Esophagus muscularis mucosa (tissue), 4 donors: ENCODE measurements at regions not wholly inside any gene's neighbourhood (a gene's known extent, or its start where the extent isn't known, plus 50 kb on each side); places are given as distances from the start of the nearest gene placed in this dataset.

Experiments
- DNase-seq: peaks from one replicate; pipeline ENCODE4 v3.0.0-alpha.2; 2017; ENCODE audit errors: extremely low spot score
- H3K27ac ChIP-seq, 4 donors: fragments of 200-600 bp; sonication (generic); replicated peaks in 1 of 4; 1 replicate in 3 of 4; 2 replicates in 1 of 4; pipeline ENCODE4 v1.5.1; 2016 to 2019; ENCODE audit warnings: mild to moderate bottlenecking in 1 of 4
- H3K27me3 ChIP-seq, 4 donors: fragments of 200-600 bp; sonication (generic); one replicate each; pipeline versions ENCODE4 v1.5.1 to v1.6.0; 2016 to 2019
- H3K36me3 ChIP-seq, 4 donors: fragments of 200-600 bp; sonication (generic); one replicate each; pipeline ENCODE4 v1.5.1; 2016 to 2019
- H3K4me1 ChIP-seq, 4 donors: fragments of 200-600 bp; sonication (generic); one replicate each; pipeline ENCODE4 v1.5.1; 2016 to 2019
- H3K4me3 ChIP-seq, 4 donors: fragments of 200-600 bp; sonication (generic); 1 replicate in 2 of 4; 2 replicates in 2 of 4; pipeline ENCODE4 v1.5.1; 2016 to 2019; ENCODE audit warnings: mild to moderate bottlenecking in 4 of 4, moderate library complexity in 1 of 4
- H3K9me3 ChIP-seq, 4 donors: fragments of 200-600 bp; sonication (generic); 1 replicate in 3 of 4; 2 replicates in 1 of 4; pipeline ENCODE4 v1.5.1; 2016 to 2019
- CTCF ChIP-seq, 3 experiments: fragments of 200-600 bp in 2 of 3; fragments of 450-650 bp in 1 of 3; sonication (generic) in 2 of 3; IDR thresholded peaks; one replicate each; pipeline ENCODE4 v1.5.1; 2017 to 2019; ENCODE audit warnings: antibody characterized with exemption in 3 of 3, mild to moderate bottlenecking in 2 of 3, moderate library complexity in 1 of 3
- EP300 ChIP-seq: sonication (generic); formaldehyde crosslinking; IDR thresholded peaks from one replicate; pipeline ENCODE4 v1.6.1; 2017; ENCODE audit warnings: antibody characterized with exemption
- POLR2A ChIP-seq: fragments of 450-650 bp; IDR thresholded peaks from one replicate; pipeline ENCODE4 v1.6.1; 2017; ENCODE audit warnings: antibody characterized with exemption, moderate library complexity, mild to moderate bottlenecking, low read depth
- POLR2AphosphoS5 ChIP-seq, 2 donors: sonication (generic); formaldehyde crosslinking; IDR thresholded peaks; one replicate each; pipeline ENCODE4 v1.6.1; 2017; ENCODE audit warnings: antibody characterized with exemption in 2 of 2
- WGBS: methylation state at CpG from one replicate; pipeline ENCODE4 v1.1.5; 2018; 5-methylcytosine and 5-hydroxymethylcytosine counted together
- intact Hi-C: fragments of 100-400 bp; cut with DNase I; formaldehyde crosslinking; loops from one replicate; pipeline ENCODE4 v1.15.1; 2023

GRCh38 chr2:120979921-120980320 lies 244.3 kb downstream of the GLI2 start:
- Histone ChIP-seq H3K27me3 (no peaks in the 10 kb centered on the region), H3K4me3 (no peak overlapping the region), H3K4me1 (peaks cover 0 to 4% (median 0%) of the 10 kb centered on the region in 4 donors), H3K36me3 (peaks cover 0 to 85% (median 46%) of the 10 kb centered on the region in 4 donors), H3K9me3 (no peaks in the 10 kb centered on the region), H3K27ac (no peak overlapping the region)
- WGBS: 98% methylated on average over 8 of the region's 8 CpGs
- no peak for DNase-seq
- TF ChIP-seq EP300 (no peak), CTCF (IDR thresholded peaks at IDR 0.05) (no peak), POLR2A (no peak), POLR2AphosphoS5 (IDR thresholded peaks at IDR 0.05) (no peak)
- intact Hi-C loops: no loop called here

- Histone ChIP-seq H3K27me3 (no peaks in the 10 kb centered on the region), H3K4me1 (peaks cover 0 to 4% (median 0%) of the 10 kb centered on the region in 4 donors), H3K27ac (no peak overlapping the region), H3K9me3 (no peaks in the 10 kb centered on the region), H3K4me3 (no peak overlapping the region), H3K36me3 (peaks cover 0 to 85% (median 40%) of the 10 kb centered on the region in 4 donors)
- TF ChIP-seq CTCF (IDR thresholded peaks at IDR 0.05) (no peak), EP300 (no peak), POLR2AphosphoS5 (IDR thresholded peaks at IDR 0.05) (no peak), POLR2A (no peak)
- no peak for DNase-seq
- 74% methylated on average over 4 of the region's 4 CpGs for WGBS
- intact Hi-C loops: no loop called here
Measured at GRCh38 chr2:120981443-120981842, 245.8 kb downstream of the GLI2 start.

DNA sequence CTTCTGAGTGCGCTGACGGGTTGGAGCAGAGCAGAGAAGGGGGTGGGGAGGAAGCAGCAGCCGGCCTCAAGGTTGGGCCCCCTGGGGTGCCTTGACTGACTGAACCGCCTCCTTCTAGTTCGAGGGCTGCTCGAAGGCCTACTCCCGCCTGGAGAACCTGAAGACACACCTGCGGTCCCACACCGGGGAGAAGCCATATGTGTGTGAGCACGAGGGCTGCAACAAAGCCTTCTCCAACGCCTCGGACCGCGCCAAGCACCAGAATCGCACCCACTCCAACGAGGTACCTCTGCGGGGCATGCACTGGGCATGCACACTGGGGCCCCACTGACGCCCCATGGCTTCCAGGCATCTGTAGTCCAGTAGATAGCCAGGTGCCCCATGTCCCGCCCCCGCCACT lies 246.9 kb downstream of the GLI2 start:
- H3K27me3 ChIP-seq: no peaks in the 10 kb centered on the region
- no peak overlapping the region for H3K4me3 ChIP-seq
- peaks cover 0 to 4% (median 0%) of the 10 kb centered on the region in 4 donors for H3K4me1 ChIP-seq
- no peaks in the 10 kb centered on the region for H3K9me3 ChIP-seq
- DNase-seq: no peak
- H3K36me3 ChIP-seq: peaks cover 0 to 85% (median 45%) of the 10 kb centered on the region in 4 donors
- H3K27ac ChIP-seq: no peak overlapping the region
- 86% methylated on average over 11 of the region's 20 CpGs for WGBS
- no peak for TF ChIP-seq EP300
- no peak for TF ChIP-seq CTCF (IDR thresholded peaks at IDR 0.05)
- no peak for TF ChIP-seq POLR2AphosphoS5 (IDR thresholded peaks at IDR 0.05)
- no peak for TF ChIP-seq POLR2A
- intact Hi-C loops: no loop called here

- 69% methylated on average over 6 of the region's 6 CpGs for WGBS
- no peak for DNase-seq
- Histone ChIP-seq H3K27ac (no peak overlapping the region), H3K4me3 (no peak overlapping the region), H3K36me3 (peaks cover 0 to 85% (median 43%) of the 10 kb centered on the region in 4 donors), H3K4me1 (peaks cover 0 to 4% (median 0%) of the 10 kb centered on the region in 4 donors), H3K9me3 (no peaks in the 10 kb centered on the region), H3K27me3 (no peaks in the 10 kb centered on the region)
- no peak for TF ChIP-seq POLR2AphosphoS5 (IDR thresholded peaks at IDR 0.05)
- TF ChIP-seq EP300: no peak
- TF ChIP-seq CTCF (IDR thresholded peaks at IDR 0.05): no peak
- TF ChIP-seq POLR2A: no peak
- intact Hi-C loops: no loop called here
Measured at GRCh38 chr2:120983344-120983743, 247.7 kb downstream of the GLI2 start.

GRCh38 chr2:120984046-120984445 lies 248.4 kb downstream of the GLI2 start:
- Histone ChIP-seq H3K4me1 (peaks cover 0 to 4% (median 0%) of the 10 kb centered on the region in 4 donors), H3K4me3 (no peak overlapping the region), H3K27ac (no peak overlapping the region), H3K27me3 (no peaks in the 10 kb centered on the region), H3K36me3 (peaks cover 0 to 85% (median 44%) of the 10 kb centered on the region in 4 donors), H3K9me3 (no peaks in the 10 kb centered on the region)
- no peak for DNase-seq
- 90% methylated on average over 8 of the region's 8 CpGs for WGBS
- no peak for TF ChIP-seq CTCF (IDR thresholded peaks at IDR 0.05)
- TF ChIP-seq POLR2AphosphoS5 (IDR thresholded peaks at IDR 0.05): no peak
- no peak for TF ChIP-seq EP300
- TF ChIP-seq POLR2A: no peak
- intact Hi-C loops: no loop called here
